Ishikawa (cell line): ENCODE measurements at regions not wholly inside any gene's neighbourhood (a gene's known extent, or its start where the extent isn't known, plus 50 kb on each side); places are given as distances from the start of the nearest gene placed in this dataset.

Experiments used
- CEBPB ChIP-seq: IDR thresholded peaks from 2 replicates; pipeline ENCODE4 v1.6.1; 2012
- CREB1 ChIP-seq: IDR thresholded peaks from 2 replicates; pipeline ENCODE4 v1.6.1; 2012; ENCODE audit warnings: low read depth
- EGR1 ChIP-seq: IDR thresholded peaks from 2 replicates; pipeline ENCODE4 v1.6.1; 2012
- EP300 ChIP-seq: IDR thresholded peaks from 2 replicates; pipeline ENCODE4 v1.6.1; 2012; ENCODE audit warnings: borderline replicate concordance
- FOXM1 ChIP-seq: IDR thresholded peaks from 2 replicates; pipeline ENCODE4 v1.6.1; 2012; ENCODE audit warnings: low read depth, borderline replicate concordance
- NFIC ChIP-seq: IDR thresholded peaks from 2 replicates; pipeline ENCODE4 v1.6.1; 2012
- RAD21 ChIP-seq: IDR thresholded peaks from 2 replicates; pipeline ENCODE4 v1.6.1; 2012; ENCODE audit warnings: low read depth
- TAF1 ChIP-seq: IDR thresholded peaks from 2 replicates; pipeline ENCODE4 v1.6.1; 2012; ENCODE audit warnings: low read depth, mild to moderate bottlenecking
- TEAD4 ChIP-seq: IDR thresholded peaks from 2 replicates; pipeline ENCODE4 v1.6.1; 2012
- YY1 ChIP-seq: IDR thresholded peaks from 2 replicates; pipeline ENCODE4 v1.6.1; 2012; ENCODE audit warnings: low read depth
- TF ChIP-seq, protein P1 (sequence below): IDR thresholded peaks from 2 replicates; pipeline ENCODE4 v1.6.1; 2012; ENCODE audit warnings: low read depth, mild to moderate bottlenecking

GRCh38 chr1:229093238-229093540 is 177.7 kb upstream of the RAB4A start:
- TF ChIP-seq EGR1 (no peak), FOXM1 (no peak), TEAD4 (no peak), TAF1 (no peak), EP300 (no peak), RAD21 (no peak), NFIC (no peak), CREB1 (no peak), YY1 (no peak), CEBPB (no peak)
- TF ChIP-seq, protein P1, sequence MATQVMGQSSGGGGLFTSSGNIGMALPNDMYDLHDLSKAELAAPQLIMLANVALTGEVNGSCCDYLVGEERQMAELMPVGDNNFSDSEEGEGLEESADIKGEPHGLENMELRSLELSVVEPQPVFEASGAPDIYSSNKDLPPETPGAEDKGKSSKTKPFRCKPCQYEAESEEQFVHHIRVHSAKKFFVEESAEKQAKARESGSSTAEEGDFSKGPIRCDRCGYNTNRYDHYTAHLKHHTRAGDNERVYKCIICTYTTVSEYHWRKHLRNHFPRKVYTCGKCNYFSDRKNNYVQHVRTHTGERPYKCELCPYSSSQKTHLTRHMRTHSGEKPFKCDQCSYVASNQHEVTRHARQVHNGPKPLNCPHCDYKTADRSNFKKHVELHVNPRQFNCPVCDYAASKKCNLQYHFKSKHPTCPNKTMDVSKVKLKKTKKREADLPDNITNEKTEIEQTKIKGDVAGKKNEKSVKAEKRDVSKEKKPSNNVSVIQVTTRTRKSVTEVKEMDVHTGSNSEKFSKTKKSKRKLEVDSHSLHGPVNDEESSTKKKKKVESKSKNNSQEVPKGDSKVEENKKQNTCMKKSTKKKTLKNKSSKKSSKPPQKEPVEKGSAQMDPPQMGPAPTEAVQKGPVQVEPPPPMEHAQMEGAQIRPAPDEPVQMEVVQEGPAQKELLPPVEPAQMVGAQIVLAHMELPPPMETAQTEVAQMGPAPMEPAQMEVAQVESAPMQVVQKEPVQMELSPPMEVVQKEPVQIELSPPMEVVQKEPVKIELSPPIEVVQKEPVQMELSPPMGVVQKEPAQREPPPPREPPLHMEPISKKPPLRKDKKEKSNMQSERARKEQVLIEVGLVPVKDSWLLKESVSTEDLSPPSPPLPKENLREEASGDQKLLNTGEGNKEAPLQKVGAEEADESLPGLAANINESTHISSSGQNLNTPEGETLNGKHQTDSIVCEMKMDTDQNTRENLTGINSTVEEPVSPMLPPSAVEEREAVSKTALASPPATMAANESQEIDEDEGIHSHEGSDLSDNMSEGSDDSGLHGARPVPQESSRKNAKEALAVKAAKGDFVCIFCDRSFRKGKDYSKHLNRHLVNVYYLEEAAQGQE, result no peak
